Trophoblast cell (in vitro differentiated cells and primary cell): ENCODE measurements at regions not wholly inside any gene's neighbourhood (a gene's known extent, or its start where the extent isn't known, plus 50 kb on each side); places are given as distances from the start of the nearest gene placed in this dataset.
A peak's percentile ranks its signal among the peaks of the same experiment; 100 is the strongest.

Experiments
- DNase-seq, 2 donors: peaks; one replicate each; pipeline ENCODE4 v3.0.0-alpha.2; 2016
- H2AFZ ChIP-seq: 2 replicates; pipeline ENCODE4 v1.6.1; 2013; ENCODE audit warnings: low read length, moderate library complexity, mild to moderate bottlenecking; ENCODE audit not compliant: insufficient read depth, poor library complexity
- H2AK5ac ChIP-seq: 2 replicates; pipeline ENCODE4 v1.6.1; 2013; ENCODE audit warnings: mild to moderate bottlenecking, low read length
- H2BK120ac ChIP-seq: 2 replicates; pipeline ENCODE4 v1.6.1; 2013; ENCODE audit warnings: low read length, mild to moderate bottlenecking, moderate library complexity; ENCODE audit not compliant: insufficient read depth, poor library complexity
- H2BK12ac ChIP-seq: 2 replicates; pipeline ENCODE4 v1.6.1; 2013; ENCODE audit warnings: mild to moderate bottlenecking, low read length, moderate library complexity
- H2BK5ac ChIP-seq: 2 replicates; pipeline ENCODE4 v1.6.1; 2013; ENCODE audit warnings: low read length, low read depth, moderate library complexity, mild to moderate bottlenecking; ENCODE audit not compliant: poor library complexity
- H3K14ac ChIP-seq: 2 replicates; pipeline ENCODE4 v1.6.1; 2013; ENCODE audit warnings: mild to moderate bottlenecking, low read length
- H3K18ac ChIP-seq: 2 replicates; pipeline ENCODE4 v1.6.1; 2013; ENCODE audit warnings: mild to moderate bottlenecking, low read length
- H3K23ac ChIP-seq: 2 replicates; pipeline ENCODE4 v1.6.1; 2013; ENCODE audit warnings: low read length
- H3K27ac ChIP-seq: 2 replicates; pipeline ENCODE4 v1.5.1; 2013; ENCODE audit warnings: low read depth, mild to moderate bottlenecking, inconsistent platforms, low read length, moderate library complexity
- H3K27me3 ChIP-seq: 2 replicates; pipeline ENCODE4 v1.6.1; 2013; ENCODE audit warnings: inconsistent platforms, mild to moderate bottlenecking, low read length, moderate library complexity; ENCODE audit not compliant: insufficient read depth
- H3K36me3 ChIP-seq, 2 experiments: 1 replicate in 1 of 2; 2 replicates in 1 of 2; pipeline ENCODE4 v1.6.1; 2013; ENCODE audit warnings: low read length in 2 of 2, mild to moderate bottlenecking in 2 of 2, moderate library complexity in 1 of 2; ENCODE audit not compliant: insufficient read depth in 2 of 2, control insufficient read depth in 1 of 2
- H3K4ac ChIP-seq: 2 replicates; pipeline ENCODE4 v1.6.1; 2013; ENCODE audit warnings: low read depth, mild to moderate bottlenecking, low read length, moderate library complexity
- H3K4me1 ChIP-seq, 2 experiments: 1 replicate in 1 of 2; 2 replicates in 1 of 2; pipeline ENCODE4 v1.6.1; 2013; ENCODE audit warnings: low read length in 2 of 2, mild to moderate bottlenecking in 2 of 2, moderate library complexity in 1 of 2; ENCODE audit not compliant: insufficient read depth in 2 of 2, control insufficient read depth in 1 of 2
- H3K4me2 ChIP-seq: 2 replicates; pipeline ENCODE4 v1.6.1; 2013; ENCODE audit warnings: inconsistent platforms, mild to moderate bottlenecking, low read length, moderate library complexity
- H3K4me3 ChIP-seq: 2 replicates; pipeline ENCODE4 v1.5.1; 2013; ENCODE audit warnings: mild to moderate bottlenecking, low read depth, low read length, inconsistent platforms
- H3K79me1 ChIP-seq: one replicate; pipeline ENCODE4 v1.6.1; 2013; ENCODE audit warnings: low read length
- H3K79me2 ChIP-seq: 2 replicates; pipeline ENCODE4 v1.6.1; 2013; ENCODE audit warnings: low read length, mild to moderate bottlenecking; ENCODE audit not compliant: control insufficient read depth, insufficient read depth, poor library complexity
- H3K9ac ChIP-seq: 2 replicates; pipeline ENCODE4 v1.6.1; 2013; ENCODE audit warnings: mild to moderate bottlenecking, low read length
- H3K9me3 ChIP-seq: 2 replicates; pipeline ENCODE4 v1.6.1; 2013; ENCODE audit warnings: low read depth, mild to moderate bottlenecking, control low read depth, inconsistent platforms, low read length; ENCODE audit not compliant: insufficient read depth
- H4K12ac ChIP-seq: 2 replicates; pipeline ENCODE4 v1.6.1; 2013; ENCODE audit warnings: low read depth, mild to moderate bottlenecking, low read length, moderate library complexity
- H4K8ac ChIP-seq: 2 replicates; pipeline ENCODE4 v1.6.1; 2013; ENCODE audit warnings: low read depth, mild to moderate bottlenecking, low read length, moderate library complexity
- H4K91ac ChIP-seq: one replicate; pipeline ENCODE4 v1.6.1; 2013; ENCODE audit warnings: low read depth, mild to moderate bottlenecking, low read length, moderate library complexity
- WGBS: extraction: QIAGEN DNeasy Blood & Tissue Kit; methylation state at CpG from one replicate; pipeline ENCODE4 v1.1.7; 2013; ENCODE audit warnings: missing lambda C conversion rate; ENCODE audit not compliant: insufficient read length, insufficient coverage; ENCODE audit errors: extremely low coverage; 5-methylcytosine and 5-hydroxymethylcytosine counted together

GRCh38 chr6:103879800-103880199 lies 979.9 kb downstream of the HACE1 start:
- H3K36me3 ChIP-seq, result no peaks in the 10 kb centered on the region
- no CpG with 5 or more reads among the region's 3 CpGs for WGBS

GRCh38 chr6:103875221-103875620 lies 984.5 kb downstream of the HACE1 start:
- H3K9me3 ChIP-seq, result peaks cover 2% of the 10 kb centered on the region
- H3K27ac ChIP-seq, result no peak overlapping the region
- H3K14ac ChIP-seq, result no peak overlapping the region
- H2BK12ac ChIP-seq, result no peak overlapping the region
- H3K23ac ChIP-seq, result no peak overlapping the region
- H3K79me1 ChIP-seq, result no peaks in the 10 kb centered on the region
- H3K36me3 ChIP-seq, result no peaks in the 10 kb centered on the region
- no peak overlapping the region for H2AFZ ChIP-seq
- no peak overlapping the region for H4K12ac ChIP-seq
- H4K91ac ChIP-seq, result no peak overlapping the region
- no peak overlapping the region for H3K4me3 ChIP-seq
- no peaks in the 10 kb centered on the region for H3K27me3 ChIP-seq
- H3K9ac ChIP-seq, result no peak overlapping the region
- H2AK5ac ChIP-seq, result no peak overlapping the region
- no peak overlapping the region for H3K4me2 ChIP-seq
- H3K4ac ChIP-seq, result no peak overlapping the region
- no peak overlapping the region for H2BK5ac ChIP-seq
- DNase-seq, result no peak
- no peaks in the 10 kb centered on the region for H3K4me1 ChIP-seq
- no CpG with 5 or more reads among the region's 3 CpGs for WGBS
- H4K8ac ChIP-seq, result no peak overlapping the region
- H2BK120ac ChIP-seq, result no peak overlapping the region
- H3K79me2 ChIP-seq, result no peaks in the 10 kb centered on the region
- H3K18ac ChIP-seq, result no peak overlapping the region

More at GRCh38 chr6:103879800-103880199, 979.9 kb downstream of the HACE1 start:
- no peak overlapping the region for H3K4me2 ChIP-seq
- no peak overlapping the region for H3K9ac ChIP-seq
- no peak overlapping the region for H2BK5ac ChIP-seq
- H3K79me2 ChIP-seq, result no peaks in the 10 kb centered on the region
- no peak overlapping the region for H2AK5ac ChIP-seq
- H4K91ac ChIP-seq, result no peak overlapping the region
- H3K14ac ChIP-seq, result no peak overlapping the region
- H3K23ac ChIP-seq, result no peak overlapping the region
- H2AFZ ChIP-seq, result no peak overlapping the region
- no peak overlapping the region for H3K4ac ChIP-seq
- DNase-seq, result no peak
- peaks cover 2% of the 10 kb centered on the region for H3K9me3 ChIP-seq
- H3K27me3 ChIP-seq, result no peaks in the 10 kb centered on the region
- H3K27ac ChIP-seq, result no peak overlapping the region
- no peak overlapping the region for H4K8ac ChIP-seq
- no peak overlapping the region for H2BK12ac ChIP-seq
- no peaks in the 10 kb centered on the region for H3K4me1 ChIP-seq
- H3K4me3 ChIP-seq, result no peak overlapping the region
- H3K18ac ChIP-seq, result no peak overlapping the region
- H4K12ac ChIP-seq, result no peak overlapping the region
- H2BK120ac ChIP-seq, result no peak overlapping the region
- no peaks in the 10 kb centered on the region for H3K79me1 ChIP-seq

- Histone ChIP-seq H3K18ac (no peak overlapping the region), H2BK120ac (no peak overlapping the region), H3K23ac (no peak overlapping the region), H2BK5ac (no peak overlapping the region), H4K12ac (no peak overlapping the region), H2AK5ac (no peak overlapping the region), H2AFZ (no peak overlapping the region), H3K14ac (no peak overlapping the region), H3K4me3 (no peak overlapping the region), H3K27me3 (no peaks in the 10 kb centered on the region), H2BK12ac (no peak overlapping the region), H3K27ac (no peak overlapping the region), H4K91ac (no peak overlapping the region), H3K4me1 (no peaks in the 10 kb centered on the region), H4K8ac (no peak overlapping the region), H3K9ac (no peak overlapping the region), H3K9me3 (peaks cover 1% of the 10 kb centered on the region), H3K4me2 (no peak overlapping the region), H3K79me1 (no peaks in the 10 kb centered on the region), H3K4ac (no peak overlapping the region), H3K36me3 (no peaks in the 10 kb centered on the region), H3K79me2 (no peaks in the 10 kb centered on the region)
- DNase-seq, result peak in 1 of 2 donors; percentile 33
- no CpG with 5 or more reads among the region's 3 CpGs for WGBS
Observed at GRCh38 chr6:103874575-103874974, 985.1 kb downstream of the HACE1 start.

GRCh38 chr6:103872678-103873077 lies 987.0 kb downstream of the HACE1 start:
- Histone ChIP-seq H2BK120ac (no peak overlapping the region), H3K79me1 (no peaks in the 10 kb centered on the region), H3K36me3 (no peaks in the 10 kb centered on the region), H4K12ac (no peak overlapping the region), H2AFZ (no peak overlapping the region), H3K9ac (no peak overlapping the region), H3K9me3 (no peaks in the 10 kb centered on the region), H3K79me2 (no peaks in the 10 kb centered on the region), H3K27ac (no peak overlapping the region), H4K91ac (no peak overlapping the region), H3K18ac (no peak overlapping the region), H2BK12ac (no peak overlapping the region), H3K4me3 (no peak overlapping the region), H3K14ac (no peak overlapping the region), H3K27me3 (no peaks in the 10 kb centered on the region), H3K4me1 (no peaks in the 10 kb centered on the region), H4K8ac (no peak overlapping the region), H2BK5ac (no peak overlapping the region), H3K4ac (no peak overlapping the region), H3K23ac (no peak overlapping the region), H3K4me2 (no peak overlapping the region), H2AK5ac (no peak overlapping the region)
- no peak for DNase-seq
